PFSK-1 (cell line): ENCODE measurements at regions not wholly inside any gene's neighbourhood (a gene's known extent, or its start where the extent isn't known, plus 50 kb on each side); places are given as distances from the start of the nearest gene placed in this dataset.

Experiments used
- POLR2AphosphoS5 ChIP-seq: IDR thresholded peaks from 2 replicates; pipeline ENCODE4 v1.6.1; 2012; ENCODE audit warnings: low read depth, mild to moderate bottlenecking, control low read depth, low read length, moderate library complexity
- REST ChIP-seq, 2 experiments: IDR thresholded peaks; 2 replicates each; pipeline versions ENCODE4 v1.6.1 to v1.8.0; 2011 to 2012; ENCODE audit warnings: low read depth in 2 of 2, low read length in 2 of 2, control low read depth in 1 of 2, inconsistent platforms in 1 of 2, mild to moderate bottlenecking in 1 of 2, moderate library complexity in 1 of 2; ENCODE audit not compliant: insufficient read depth in 1 of 2
- SIN3A ChIP-seq: IDR thresholded peaks from 2 replicates; pipeline ENCODE4 v1.6.1; 2012; ENCODE audit warnings: mild to moderate bottlenecking, low read length, moderate library complexity, borderline replicate concordance; ENCODE audit not compliant: insufficient read depth

GRCh38 chr12:60977966-60978365, 1282.2 kb upstream of the USP15 start:
- no peak for TF ChIP-seq SIN3A
- TF ChIP-seq POLR2AphosphoS5: no peak
- no peak for TF ChIP-seq REST (IDR thresholded peaks at IDR 0.05; ENCODE audit: insufficient read depth in 1 of 2, low read depth in 2 of 2, low read length in 2 of 2)
